HepG2 (cell line): ENCODE measurements at regions not wholly inside any gene's neighbourhood (a gene's known extent, or its start where the extent isn't known, plus 50 kb on each side); places are given as distances from the start of the nearest gene placed in this dataset.

Source experiments
- ATAC-seq: fragments of 200-7000 bp; cut with Tn5 transposase; 3 replicates; pipeline ENCODE4 v1.9.1; 2020; ENCODE audit warnings: mild to moderate bottlenecking, moderate library complexity
- BruUV-seq: library from RNA; stranded (reverse); fragments of 400-500 nt; replicated peaks from 2 replicates; lab custom pipeline; 2021; lab: Mats Ljungman, UMichigan
- CTCF ChIA-PET: fragments of 300-600 bp; formaldehyde crosslinking; extraction: SDS; loops from one replicate; lab custom pipeline; 2021; ENCODE audit warnings: low total read pairs, inconsistent platforms, low intra/inter-chr PET ratio; lab: Yijun Ruan, JAX
- POLR2A ChIA-PET: fragments of 350-600 bp; sonication (Branson Sonifier 250); formaldehyde crosslinking; loops from one replicate; lab custom pipeline; 2020; ENCODE audit warnings: antibody characterized with exemption, inconsistent platforms; lab: Yijun Ruan, JAX
- DNase-seq: peaks from one replicate; pipeline ENCODE4 v3.0.0-alpha.2; 2015; ENCODE audit warnings: low spot score
- FAIRE-seq: peaks from 3 replicates; lab custom pipeline; 2011; peaks lifted over from hg19 to GRCh38; lab: Jason Lieb, UNC
- H2AFZ ChIP-seq: one replicate; pipeline ENCODE4 v1.6.1; 2011; ENCODE audit warnings: low read length, inconsistent platforms
- H3K27ac ChIP-seq: fragments of 300-600 bp; 3 replicates; pipeline ENCODE4 v1.8.0; 2011; ENCODE audit warnings: mixed run types, mild to moderate bottlenecking, mixed read lengths, low read length, inconsistent platforms; ENCODE audit not compliant: insufficient read depth; ENCODE audit errors: extremely low read length
- H3K27me3 ChIP-seq, 2 experiments: fragments of 200-600 bp in 1 of 2; 2 replicates in 1 of 2; 3 replicates in 1 of 2; pipeline versions ENCODE4 v1.6.0 to v1.8.0; 2011; ENCODE audit warnings: low read length in 2 of 2, mild to moderate bottlenecking in 2 of 2, moderate library complexity in 2 of 2, inconsistent platforms in 1 of 2; ENCODE audit not compliant: insufficient read depth in 2 of 2, control insufficient read depth in 1 of 2
- H3K36me3 ChIP-seq, 2 experiments: fragments of 200-600 bp in 1 of 2; replicated peaks in 1 of 2; 2 replicates in 1 of 2; 3 replicates in 1 of 2; pipeline versions ENCODE4 v1.5.1 to v1.8.0; 2011; ENCODE audit warnings: low read length in 2 of 2, inconsistent platforms in 1 of 2; ENCODE audit not compliant: insufficient read depth in 2 of 2, control insufficient read depth in 1 of 2
- H3K4me1 ChIP-seq: 2 replicates; pipeline ENCODE4 v1.5.1; 2012; ENCODE audit warnings: low read length, inconsistent platforms; ENCODE audit not compliant: insufficient read depth
- H3K4me2 ChIP-seq: 2 replicates; pipeline ENCODE4 v1.6.0; 2011; ENCODE audit warnings: low read depth, low read length, inconsistent platforms
- H3K4me3 ChIP-seq, 3 experiments: fragments of 200-600 bp in 1 of 3; sonication (generic), shearing (Covaris generic) in 1 of 3; replicated peaks in 1 of 3; 2 replicates each; pipeline ENCODE4 v1.5.1; 2011 to 2016; ENCODE audit warnings: low read length in 3 of 3, inconsistent platforms in 2 of 3, low read depth in 2 of 3, mild to moderate bottlenecking in 2 of 3, control low read depth in 1 of 3, mixed read lengths in 1 of 3; ENCODE audit not compliant: insufficient read depth in 1 of 3
- H3K79me2 ChIP-seq: one replicate; pipeline ENCODE4 v1.6.1; 2011; ENCODE audit warnings: low read length, inconsistent platforms; ENCODE audit not compliant: insufficient read depth
- H3K9ac ChIP-seq: 2 replicates; pipeline ENCODE4 v1.6.0; 2011; ENCODE audit warnings: mild to moderate bottlenecking, low read depth, low read length, inconsistent platforms; ENCODE audit not compliant: insufficient read depth
- H3K9me3 ChIP-seq: 2 replicates; pipeline ENCODE4 v1.5.1; 2012; ENCODE audit warnings: mild to moderate bottlenecking, low read length
- H4K20me1 ChIP-seq: 2 replicates; pipeline ENCODE4 v1.6.0; 2011; ENCODE audit warnings: inconsistent platforms, mild to moderate bottlenecking, low read length, moderate library complexity; ENCODE audit not compliant: insufficient read depth
- ATM ChIP-seq: fragments of 450-650 bp; IDR thresholded peaks from 2 replicates; pipeline ENCODE4 v1.7.1; 2017; ENCODE audit warnings: mild to moderate bottlenecking, borderline replicate concordance
- JARID2 ChIP-seq: sonication (generic); formaldehyde crosslinking; IDR thresholded peaks from 2 replicates; pipeline ENCODE4 v1.8.1; 2023; ENCODE audit warnings: missing genetic modification reagents, inconsistent platforms; ENCODE audit not compliant: insufficient replicate concordance
- KLF16 ChIP-seq, 2 experiments: sonication (generic) in 1 of 2; formaldehyde crosslinking in 1 of 2; IDR thresholded peaks; 2 replicates each; pipeline versions ENCODE4 v1.6.1 to v1.8.0; 2016 to 2023; ENCODE audit warnings: missing genetic modification reagents in 2 of 2, missing compliant biosample characterization in 1 of 2
- MBD4 ChIP-seq: IDR thresholded peaks from 2 replicates; pipeline ENCODE4 v1.6.1; 2012; ENCODE audit warnings: low read length, inconsistent platforms, borderline replicate concordance
- PAWR ChIP-seq: sonication (generic); formaldehyde crosslinking; IDR thresholded peaks from 2 replicates; pipeline ENCODE4 v1.4.0; 2020; ENCODE audit warnings: missing genetic modification reagents, mild to moderate bottlenecking, borderline replicate concordance
- POGZ ChIP-seq: sonication (generic); formaldehyde crosslinking; IDR thresholded peaks from 2 replicates; pipeline ENCODE4 v1.4.0; 2020; ENCODE audit warnings: mild to moderate bottlenecking, missing genetic modification reagents
- SP4 ChIP-seq: sonication (generic); formaldehyde crosslinking; IDR thresholded peaks from 2 replicates; pipeline ENCODE4 v1.8.1; 2023; ENCODE audit warnings: mild to moderate bottlenecking, missing genetic modification reagents
- TAF1 ChIP-seq: sonication (generic); formaldehyde crosslinking; IDR thresholded peaks from 2 replicates; pipeline ENCODE4 v1.4.0; 2020; ENCODE audit warnings: missing genetic modification reagents
- ZNF136 ChIP-seq: sonication (generic); formaldehyde crosslinking; IDR thresholded peaks from 2 replicates; pipeline ENCODE4 v1.8.1; 2022; ENCODE audit warnings: low read depth, mild to moderate bottlenecking, moderate library complexity, missing genetic modification reagents
- ZNF546 ChIP-seq: sonication (generic); formaldehyde crosslinking; conservative IDR thresholded peaks from 2 replicates; pipeline ENCODE4 v1.8.1; 2023; ENCODE audit warnings: mild to moderate bottlenecking, missing genetic modification reagents
- ZNF589 ChIP-seq: sonication (generic); formaldehyde crosslinking; conservative IDR thresholded peaks from 2 replicates; pipeline ENCODE4 v1.8.0; 2022; ENCODE audit warnings: mild to moderate bottlenecking, moderate library complexity, missing genetic modification reagents
- ZNF614 ChIP-seq: IDR thresholded peaks from 2 replicates; pipeline ENCODE4 v1.6.1; 2018; ENCODE audit warnings: missing biosample characterization, missing genetic modification reagents, inconsistent platforms, borderline replicate concordance
- WGBS: methylation state at CpG from one replicate; pipeline ENCODE4 v1.1.6; 2017; ENCODE audit warnings: low lambda C conversion rate; 5-methylcytosine and 5-hydroxymethylcytosine counted together
- in situ Hi-C: cut with HindIII; loops from 2 replicates; pipeline ENCODE4 v1.10.0; 2017; ENCODE audit warnings: low pct_unique_long_range_greater_than_20kb; ENCODE audit not compliant: extremely low pct_ligation_motif_present
- intact Hi-C: fragments of 100-400 bp; cut with micrococcal nuclease; formaldehyde crosslinking; loops from one replicate; pipeline ENCODE4 v1.10.0; 2022; ENCODE audit not compliant: unreplicated experiment
- TF ChIP-seq, protein P1 (sequence below): IDR thresholded peaks from 2 replicates; pipeline ENCODE4 v1.6.1; 2016; ENCODE audit warnings: low read depth, borderline replicate concordance
- TF ChIP-seq, protein P2 (sequence below): sonication (generic); formaldehyde crosslinking; IDR thresholded peaks from 2 replicates; pipeline ENCODE4 v1.5.0; 2020; ENCODE audit warnings: mild to moderate bottlenecking, missing genetic modification reagents
- TF ChIP-seq, protein P3 (sequence below): IDR thresholded peaks from 2 replicates; pipeline ENCODE4 v1.6.1; 2016; ENCODE audit warnings: control low read depth
- TF ChIP-seq, protein P4 (sequence below): sonication (generic); formaldehyde crosslinking; IDR thresholded peaks from 2 replicates; pipeline ENCODE4 v1.9.0; 2021; ENCODE audit warnings: missing genetic modification reagents, mild to moderate bottlenecking, borderline replicate concordance

DNA sequence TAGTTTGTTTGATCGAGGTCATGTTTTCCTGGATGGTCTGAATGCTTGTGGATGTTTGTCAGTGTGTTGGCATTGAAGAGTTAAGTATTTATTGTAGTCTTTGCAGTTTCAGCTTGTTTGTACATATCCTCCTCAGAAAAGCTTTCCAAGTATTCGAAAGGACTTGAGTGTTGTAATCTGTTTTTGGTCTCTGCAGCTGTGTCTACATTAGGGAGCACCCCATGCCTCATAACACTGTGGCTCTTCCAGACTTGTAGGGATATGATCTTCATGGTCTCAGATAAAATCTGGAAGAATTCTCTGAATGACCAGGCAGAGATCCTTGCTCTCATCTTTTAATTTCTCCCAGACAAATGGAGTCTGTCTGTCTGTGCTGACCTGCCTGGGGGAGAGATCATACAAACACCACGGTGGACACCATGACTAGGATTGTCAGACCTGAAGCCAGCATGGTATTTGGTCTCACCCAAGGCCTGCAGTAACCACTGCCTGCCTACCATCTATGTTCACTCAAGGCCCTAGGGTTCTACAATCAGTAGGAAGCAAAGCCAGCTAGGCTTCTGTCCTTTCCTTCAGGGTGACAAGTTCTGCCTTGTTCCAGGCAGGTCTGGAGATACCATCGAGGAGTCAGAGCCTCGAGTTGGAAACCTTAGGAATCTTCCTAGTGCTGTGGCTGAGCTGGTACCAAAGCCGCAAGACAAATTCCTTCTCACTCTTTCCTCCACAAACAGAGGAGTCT is 114.7 kb upstream of the KHDRBS2 start (continued):
- no peak for TF ChIP-seq MBD4
- no peak for TF ChIP-seq KLF16 (CRISPR knock-in tag; IDR thresholded peaks at IDR 0.05)
- no peak for TF ChIP-seq ZNF589 (CRISPR knock-in tag)
- TF ChIP-seq ZNF546: no peak
- TF ChIP-seq POGZ: no peak
- no peak for TF ChIP-seq ZNF136 (CRISPR knock-in tag)

DNA sequence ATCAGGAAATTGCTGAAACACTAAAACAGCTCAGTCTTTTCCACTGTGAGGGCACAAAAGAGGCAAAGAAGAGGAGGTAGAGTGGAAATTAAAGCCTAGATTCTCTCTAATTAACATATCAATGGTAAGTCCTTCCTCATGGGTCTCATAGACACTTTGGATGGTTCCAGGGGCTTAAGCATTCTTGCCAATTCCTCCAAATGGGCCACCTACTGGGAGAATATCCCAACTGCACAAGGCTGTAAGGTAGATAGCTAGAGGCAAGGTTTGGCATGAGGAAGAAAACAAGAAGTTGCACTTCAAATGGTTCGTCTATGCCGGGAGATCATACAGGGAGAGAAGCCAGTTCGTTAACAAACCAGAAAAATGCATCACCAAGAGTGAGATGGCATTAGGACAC is 107.6 kb upstream of the KHDRBS2 start:
- POLR2A ChIA-PET: no interaction called here
- CTCF ChIA-PET: no interaction called here
- no peak for TF ChIP-seq SP4 (CRISPR knock-in tag)
- TF ChIP-seq TAF1 (CRISPR knock-in tag): no peak
- TF ChIP-seq ZNF614 (CRISPR knock-in tag): no peak
- TF ChIP-seq, protein P1, sequence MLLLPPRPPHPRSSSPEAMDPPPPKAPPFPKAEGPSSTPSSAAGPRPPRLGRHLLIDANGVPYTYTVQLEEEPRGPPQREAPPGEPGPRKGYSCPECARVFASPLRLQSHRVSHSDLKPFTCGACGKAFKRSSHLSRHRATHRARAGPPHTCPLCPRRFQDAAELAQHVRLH (CRISPR knock-in tag): no peak
- TF ChIP-seq, protein P2, sequence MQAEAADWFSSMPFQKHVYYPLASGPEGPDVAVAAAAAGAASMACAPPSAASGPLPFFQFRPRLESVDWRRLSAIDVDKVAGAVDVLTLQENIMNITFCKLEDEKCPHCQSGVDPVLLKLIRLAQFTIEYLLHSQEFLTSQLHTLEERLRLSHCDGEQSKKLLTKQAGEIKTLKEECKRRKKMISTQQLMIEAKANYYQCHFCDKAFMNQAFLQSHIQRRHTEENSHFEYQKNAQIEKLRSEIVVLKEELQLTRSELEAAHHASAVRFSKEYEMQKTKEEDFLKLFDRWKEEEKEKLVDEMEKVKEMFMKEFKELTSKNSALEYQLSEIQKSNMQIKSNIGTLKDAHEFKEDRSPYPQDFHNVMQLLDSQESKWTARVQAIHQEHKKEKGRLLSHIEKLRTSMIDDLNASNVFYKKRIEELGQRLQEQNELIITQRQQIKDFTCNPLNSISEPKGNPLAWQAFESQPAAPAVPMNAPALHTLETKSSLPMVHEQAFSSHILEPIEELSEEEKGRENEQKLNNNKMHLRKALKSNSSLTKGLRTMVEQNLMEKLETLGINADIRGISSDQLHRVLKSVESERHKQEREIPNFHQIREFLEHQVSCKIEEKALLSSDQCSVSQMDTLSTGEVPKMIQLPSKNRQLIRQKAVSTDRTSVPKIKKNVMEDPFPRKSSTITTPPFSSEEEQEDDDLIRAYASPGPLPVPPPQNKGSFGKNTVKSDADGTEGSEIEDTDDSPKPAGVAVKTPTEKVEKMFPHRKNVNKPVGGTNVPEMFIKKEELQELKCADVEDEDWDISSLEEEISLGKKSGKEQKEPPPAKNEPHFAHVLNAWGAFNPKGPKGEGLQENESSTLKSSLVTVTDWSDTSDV: no peak
- TF ChIP-seq PAWR (CRISPR knock-in tag): no peak
- no peak for TF ChIP-seq JARID2
- TF ChIP-seq, protein P3, sequence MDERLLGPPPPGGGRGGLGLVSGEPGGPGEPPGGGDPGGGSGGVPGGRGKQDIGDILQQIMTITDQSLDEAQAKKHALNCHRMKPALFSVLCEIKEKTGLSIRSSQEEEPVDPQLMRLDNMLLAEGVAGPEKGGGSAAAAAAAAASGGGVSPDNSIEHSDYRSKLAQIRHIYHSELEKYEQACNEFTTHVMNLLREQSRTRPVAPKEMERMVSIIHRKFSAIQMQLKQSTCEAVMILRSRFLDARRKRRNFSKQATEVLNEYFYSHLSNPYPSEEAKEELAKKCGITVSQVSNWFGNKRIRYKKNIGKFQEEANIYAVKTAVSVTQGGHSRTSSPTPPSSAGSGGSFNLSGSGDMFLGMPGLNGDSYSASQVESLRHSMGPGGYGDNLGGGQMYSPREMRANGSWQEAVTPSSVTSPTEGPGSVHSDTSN: no peak
- no peak for TF ChIP-seq ZNF546
- no peak for TF ChIP-seq ATM
- TF ChIP-seq, protein P4, sequence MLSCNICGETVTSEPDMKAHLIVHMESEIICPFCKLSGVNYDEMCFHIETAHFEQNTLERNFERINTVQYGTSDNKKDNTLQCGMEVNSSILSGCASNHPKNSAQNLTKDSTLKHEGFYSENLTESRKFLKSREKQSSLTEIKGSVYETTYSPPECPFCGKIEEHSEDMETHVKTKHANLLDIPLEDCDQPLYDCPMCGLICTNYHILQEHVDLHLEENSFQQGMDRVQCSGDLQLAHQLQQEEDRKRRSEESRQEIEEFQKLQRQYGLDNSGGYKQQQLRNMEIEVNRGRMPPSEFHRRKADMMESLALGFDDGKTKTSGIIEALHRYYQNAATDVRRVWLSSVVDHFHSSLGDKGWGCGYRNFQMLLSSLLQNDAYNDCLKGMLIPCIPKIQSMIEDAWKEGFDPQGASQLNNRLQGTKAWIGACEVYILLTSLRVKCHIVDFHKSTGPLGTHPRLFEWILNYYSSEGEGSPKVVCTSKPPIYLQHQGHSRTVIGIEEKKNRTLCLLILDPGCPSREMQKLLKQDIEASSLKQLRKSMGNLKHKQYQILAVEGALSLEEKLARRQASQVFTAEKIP (CRISPR knock-in tag): no peak
- intact Hi-C loops: no loop called here
- Histone ChIP-seq H3K9ac (no peak overlapping the region), H2AFZ (no peak overlapping the region), H4K20me1 (no peaks in the 10 kb centered on the region), H3K79me2 (no peaks in the 10 kb centered on the region), H3K27me3 (no peaks in the 10 kb centered on the region; a peak in 1 of 5 replicates), H3K27ac (no peak overlapping the region), H3K36me3 (no peaks in the 10 kb centered on the region), H3K4me2 (no peak overlapping the region), H3K4me3 (no peak overlapping the region), H3K9me3 (no peaks in the 10 kb centered on the region), H3K4me1 (no peaks in the 10 kb centered on the region)
- WGBS: 2% methylated on average over 3 of the region's 3 CpGs
- no TSS peak for BruUV-seq
- no peak for ATAC-seq
- in situ Hi-C loops: no loop called here
- DNase-seq: no peak
- FAIRE-seq: no peak
